Fibroblast of the aortic adventitia (primary cell): ENCODE measurements at regions not wholly inside any gene's neighbourhood (a gene's known extent, or its start where the extent isn't known, plus 50 kb on each side); places are given as distances from the start of the nearest gene placed in this dataset.
A peak's percentile ranks its signal among the peaks of the same experiment; 100 is the strongest.

ENCODE experiments used
- DNase-seq: peaks from one replicate; pipeline ENCODE4 v3.0.0-alpha.2; 2010; ENCODE audit warnings: low read depth
- H3K4me3 ChIP-seq: 2 replicates; pipeline ENCODE4 v1.5.1; 2011; ENCODE audit warnings: low read depth, mild to moderate bottlenecking, control low read depth, low read length, moderate library complexity
- CTCF ChIP-seq: IDR thresholded peaks from 2 replicates; pipeline ENCODE4 v1.5.1; 2011; ENCODE audit warnings: mild to moderate bottlenecking, low read length, control low read depth, inconsistent platforms; ENCODE audit not compliant: insufficient read depth

- no peak for TF ChIP-seq CTCF
- DNase-seq = no peak
These were observed 70.4 kb upstream of the TANC2 start for GRCh38 chr17:62895320-62896301.

GRCh38 chr17:62892870-62893338 lies 73.1 kb upstream of the TANC2 start:
- no peak overlapping the region for H3K4me3 ChIP-seq
- DNase-seq = peak; percentile 69
- TF ChIP-seq CTCF = no peak

More at GRCh38 chr17:62895320-62896301, 70.4 kb upstream of the TANC2 start:
- H3K4me3 ChIP-seq = no peak overlapping the region

GRCh38 chr17:62892061-62892675 lies 73.9 kb upstream of the TANC2 start:
- DNase-seq = peak; percentile 54
- no peak for TF ChIP-seq CTCF
- H3K4me3 ChIP-seq = no peak overlapping the region

GRCh38 chr17:62891659-62892058 lies 74.4 kb upstream of the TANC2 start:
- no peak for TF ChIP-seq CTCF
- no peak overlapping the region for H3K4me3 ChIP-seq
- no peak for DNase-seq

GRCh38 chr17:62888765-62889164 lies 77.3 kb upstream of the TANC2 start:
- no peak for TF ChIP-seq CTCF
- no peak overlapping the region for H3K4me3 ChIP-seq
- no peak for DNase-seq

GRCh38 chr17:62888148-62888547 lies 77.9 kb upstream of the TANC2 start:
- TF ChIP-seq CTCF = no peak
- H3K4me3 ChIP-seq = no peak overlapping the region
- no peak for DNase-seq
